ENCODE measurements at regions not wholly inside any gene's neighbourhood (a gene's known extent, or its start where the extent isn't known, plus 50 kb on each side); places are given as distances from the start of the nearest gene placed in this dataset.
"Not testable (repeated sequence)": the region's sequence is repeated elsewhere in the genome, so short reads cannot be mapped to it uniquely, and the experiment has no call there.

DNA sequence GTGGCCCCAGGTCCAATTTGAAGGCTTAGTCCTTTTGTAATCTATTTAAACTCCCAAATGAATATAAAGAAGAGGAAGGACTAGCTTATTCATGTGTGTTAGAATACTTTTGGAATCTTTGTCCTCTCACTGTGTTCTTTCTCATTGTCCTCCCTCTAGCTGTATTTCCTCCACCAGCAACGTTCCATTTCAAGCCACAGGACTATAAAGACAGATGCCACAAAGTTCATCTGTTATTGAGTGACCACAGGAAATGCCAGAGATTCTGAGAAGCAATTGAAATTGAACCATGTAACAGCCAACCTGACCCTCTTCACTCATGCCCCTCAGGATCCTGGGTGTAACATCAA lies 336.6 kb upstream of the API5 start:
- no peak for DNase-seq (ENCODE audit: low read depth)

DNA sequence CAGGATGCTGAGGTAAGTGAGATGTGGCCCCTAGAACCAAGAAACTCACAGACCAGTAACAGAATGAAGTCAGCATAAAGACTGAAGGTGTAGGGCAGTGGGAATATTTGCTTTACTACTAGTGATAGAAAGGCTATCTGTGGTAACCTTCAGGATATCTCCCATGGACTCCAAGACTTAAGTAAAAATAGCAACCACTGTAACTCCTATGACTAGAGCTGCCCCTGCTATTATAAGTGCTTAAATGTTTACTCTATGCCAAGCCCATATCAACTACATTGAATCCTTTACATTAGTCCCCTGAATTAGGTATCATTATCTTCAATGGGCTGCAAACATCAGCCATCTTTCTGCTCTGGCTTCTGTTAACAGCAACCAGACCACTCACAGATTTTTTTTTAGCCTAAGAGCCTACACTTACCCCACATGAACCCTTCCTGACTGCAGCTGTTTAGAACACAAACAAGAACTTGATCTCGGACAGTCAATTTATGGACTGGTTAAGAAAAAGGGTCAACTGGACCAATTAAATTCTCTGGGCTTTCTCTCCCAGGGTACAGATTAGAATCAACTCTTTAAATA lies 335.1 kb upstream of the API5 start:
- no peak for DNase-seq (ENCODE audit: low read depth)

DNA sequence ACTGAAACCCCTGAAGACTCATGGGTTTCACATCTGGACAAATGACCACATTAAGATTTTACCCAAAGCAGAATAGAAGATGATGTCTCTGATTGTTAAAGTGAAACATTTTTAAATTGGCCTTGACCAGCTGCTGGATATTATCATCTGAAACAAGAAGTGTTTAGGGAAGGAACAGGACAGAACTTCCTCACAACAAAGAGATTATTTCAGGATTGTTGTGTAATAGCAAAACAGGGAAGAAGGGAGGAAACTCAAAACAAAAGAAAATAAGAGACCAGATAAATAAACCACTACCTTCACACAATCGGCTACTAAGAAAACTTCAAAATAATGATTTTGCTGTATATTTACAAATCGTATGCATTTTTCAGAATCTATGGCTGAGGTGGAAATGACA lies 319.2 kb upstream of the API5 start:
- DNase-seq (ENCODE audit: low read depth): no peak

DNA sequence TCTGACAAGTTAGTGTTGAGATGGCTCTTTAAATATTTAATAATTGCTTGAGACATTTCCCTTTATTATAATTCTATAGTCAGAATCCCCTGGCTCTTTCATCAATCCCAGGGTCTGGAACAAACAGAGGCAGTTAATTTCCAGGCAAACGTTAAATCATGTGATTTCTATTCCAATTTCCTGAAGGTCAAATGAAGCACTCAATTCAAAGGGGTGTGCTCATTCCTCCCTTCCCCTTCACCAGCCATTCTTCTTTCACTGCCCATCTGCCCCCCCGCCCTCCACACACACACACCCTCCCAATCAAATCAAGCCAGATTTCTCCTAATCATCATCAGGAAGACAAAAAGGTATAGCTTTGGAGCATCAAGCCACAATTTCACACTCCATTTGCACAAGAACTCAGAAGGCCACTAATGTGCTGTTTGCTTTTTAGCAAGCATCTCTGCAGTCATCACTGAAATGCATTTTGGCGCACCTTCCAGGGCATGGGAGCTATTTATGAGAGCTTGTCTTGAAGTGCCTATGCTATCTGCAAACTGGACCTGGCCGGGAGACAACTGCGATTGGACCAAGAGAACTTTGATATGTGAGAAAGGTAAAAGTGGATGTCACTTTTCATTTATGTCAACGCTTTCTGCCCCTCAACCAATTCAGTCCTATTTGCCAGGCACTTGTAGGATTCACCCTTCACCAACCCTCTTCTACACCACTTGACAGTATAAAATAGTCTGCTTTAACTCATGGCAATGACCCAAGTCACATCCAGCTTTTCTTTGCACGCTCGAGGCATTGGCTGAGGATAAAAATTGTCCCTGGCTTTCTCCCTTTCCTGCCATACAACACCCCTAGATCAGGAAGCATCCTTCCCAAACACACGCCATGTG lies 315.1 kb upstream of the API5 start:
- no peak for DNase-seq (ENCODE audit: low read depth)

DNA sequence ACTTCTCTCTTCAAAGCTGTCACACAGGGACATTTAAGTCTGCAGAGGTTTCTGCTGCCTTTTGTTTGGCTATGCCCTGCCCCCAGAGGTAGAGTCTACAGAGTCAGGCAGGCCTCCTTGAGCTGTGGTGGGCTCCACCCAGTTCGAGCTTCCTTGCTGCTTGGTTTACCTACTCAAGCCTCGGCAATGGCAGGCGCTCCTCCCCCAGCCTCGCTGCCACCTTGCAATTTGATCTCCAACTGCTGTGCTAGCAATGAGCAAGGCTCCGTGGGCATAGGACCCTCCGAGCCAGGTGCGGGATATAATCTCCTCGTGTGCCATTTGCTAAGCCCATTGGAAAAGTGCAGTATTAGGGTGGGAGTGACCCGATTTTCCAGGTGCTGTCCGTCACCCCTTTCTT lies 306.9 kb upstream of the API5 start:
- DNase-seq (ENCODE audit: low read depth): not testable (repeated sequence)

DNA sequence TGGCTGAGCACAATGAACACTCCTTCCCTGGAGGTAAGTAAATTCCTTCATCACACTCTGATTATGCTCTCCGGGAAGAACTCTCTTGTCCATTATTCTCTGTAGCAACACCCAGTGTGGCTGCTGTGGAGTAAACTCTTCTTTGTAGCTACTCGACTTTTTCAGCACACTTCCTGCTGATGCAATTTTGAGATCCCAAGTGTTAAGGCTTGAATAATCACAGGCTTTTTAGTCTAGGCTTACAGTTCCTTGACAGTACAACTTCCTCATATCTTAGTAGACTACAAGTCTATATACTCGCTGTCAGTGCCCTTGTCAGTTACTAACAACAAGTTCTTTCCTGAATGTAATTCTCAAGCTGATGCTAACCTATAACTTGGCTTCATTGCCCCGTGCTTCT lies 301.8 kb upstream of the API5 start:
- DNase-seq (ENCODE audit: low read depth): no peak

DNA sequence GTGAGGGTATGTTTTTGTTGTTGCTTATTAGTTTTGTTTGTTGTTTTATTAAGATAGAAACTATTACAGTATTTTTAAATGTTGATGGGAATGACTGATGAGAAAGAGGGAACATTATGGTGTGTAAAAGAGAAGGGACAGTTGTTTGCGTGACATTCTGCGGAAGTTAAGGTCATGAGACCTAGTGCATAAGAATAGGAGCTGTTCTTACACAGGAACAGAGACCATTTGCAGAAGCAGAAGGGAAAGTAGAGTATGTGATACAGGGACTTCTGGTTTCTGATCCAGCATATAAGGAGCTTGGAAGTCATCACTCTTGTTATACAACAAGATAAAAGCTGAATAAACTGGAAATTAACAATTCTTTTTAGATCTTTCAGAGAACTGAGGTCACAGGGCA lies 299.2 kb upstream of the API5 start:
- DNase-seq (ENCODE audit: low read depth): no peak

DNA sequence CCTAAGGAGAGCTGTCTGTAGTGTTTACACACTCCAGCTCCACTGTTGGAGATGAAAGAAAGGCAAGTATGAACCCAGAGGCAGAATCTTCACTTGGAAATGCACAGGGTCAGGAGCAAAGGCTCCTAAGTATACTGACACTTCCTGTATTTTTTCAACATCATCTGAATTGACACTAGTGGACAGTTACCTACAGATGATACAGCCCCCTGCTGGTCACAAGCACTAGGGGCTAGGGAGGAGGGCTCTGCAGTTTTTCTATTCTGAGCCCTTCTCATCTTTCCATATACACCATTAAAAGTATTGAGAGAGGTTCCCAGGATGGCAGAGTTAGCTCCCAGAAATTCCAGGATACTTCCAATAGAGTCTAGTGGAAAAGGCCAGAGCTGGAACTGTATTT lies 290.3 kb upstream of the API5 start:
- no peak for DNase-seq (ENCODE audit: low read depth)

DNA sequence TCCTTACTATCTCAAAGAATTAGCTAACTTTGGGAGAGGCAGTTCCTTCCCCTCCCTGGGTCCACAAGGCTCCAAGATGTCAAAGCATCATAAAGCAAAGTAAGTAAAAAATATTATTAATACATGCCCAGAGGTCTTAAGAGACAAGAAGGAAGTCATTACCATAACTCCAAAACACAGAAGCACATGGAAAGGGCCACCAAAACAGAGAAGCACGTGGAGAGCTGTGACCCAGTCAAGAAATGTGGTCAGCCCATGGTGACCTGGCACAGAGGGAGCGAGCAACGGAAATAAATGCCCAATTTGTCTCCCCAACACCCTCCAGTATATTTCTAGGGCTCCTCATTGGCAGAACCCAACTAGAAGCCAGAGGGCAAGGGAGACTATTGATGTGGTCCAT lies 277.5 kb upstream of the API5 start:
- DNase-seq (ENCODE audit: low read depth): no peak

DNA sequence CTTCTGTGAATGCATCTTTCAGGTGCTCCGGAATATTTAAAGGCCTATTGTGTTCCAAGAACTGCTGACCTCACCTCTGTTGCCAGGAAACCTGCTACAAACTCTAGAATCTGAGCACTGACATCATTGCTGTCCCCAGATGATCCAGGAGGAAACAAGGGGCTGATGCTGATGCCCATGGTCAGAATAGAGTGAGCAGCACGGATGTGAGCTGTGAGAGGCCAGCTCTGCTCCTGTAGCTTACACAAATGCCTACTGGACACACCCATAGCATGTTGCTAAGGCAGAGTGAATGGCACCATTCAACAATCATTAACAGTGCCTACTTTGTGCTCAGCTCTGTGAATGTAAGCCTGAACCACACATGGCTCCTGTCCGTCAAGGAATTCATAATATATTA lies 276.7 kb upstream of the API5 start:
- peak; percentile 1 for DNase-seq (ENCODE audit: low read depth)

DNA sequence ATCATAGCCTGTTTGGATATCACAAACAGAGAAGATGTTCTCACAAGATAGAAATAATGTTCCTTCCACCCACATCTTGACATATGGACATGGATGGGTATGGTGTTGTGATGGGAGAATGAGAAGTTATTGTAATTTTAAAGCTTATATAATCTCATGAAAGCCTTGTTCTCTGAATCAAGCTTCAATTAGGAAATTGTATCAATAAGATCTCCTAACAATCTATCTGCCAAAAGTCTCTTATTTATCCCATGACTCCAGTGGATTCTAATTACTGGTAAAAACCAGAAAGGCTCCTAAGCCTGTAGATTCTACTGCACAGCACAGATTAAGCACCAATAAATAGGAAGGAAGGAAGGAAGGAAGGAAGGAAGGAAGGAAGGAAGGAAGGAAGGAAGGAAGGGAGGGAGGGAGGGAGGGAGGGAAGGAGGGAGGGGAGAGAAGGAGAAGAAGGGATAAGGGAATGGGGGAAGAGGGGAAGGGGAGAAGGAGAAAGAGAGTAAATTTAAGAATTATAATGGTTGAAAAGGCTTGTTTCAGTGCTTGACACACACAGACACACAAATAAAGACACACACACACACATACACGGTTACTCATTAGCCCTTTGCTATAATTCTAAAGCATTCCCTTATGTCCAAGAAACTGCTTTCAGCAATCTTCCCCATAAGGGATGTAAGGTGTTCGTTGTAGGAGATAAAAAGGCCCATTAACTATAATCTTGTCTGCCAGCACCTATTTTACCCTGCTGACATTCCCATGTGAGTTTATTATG lies 258.0 kb upstream of the API5 start:
- DNase-seq (ENCODE audit: low read depth): no peak

DNA sequence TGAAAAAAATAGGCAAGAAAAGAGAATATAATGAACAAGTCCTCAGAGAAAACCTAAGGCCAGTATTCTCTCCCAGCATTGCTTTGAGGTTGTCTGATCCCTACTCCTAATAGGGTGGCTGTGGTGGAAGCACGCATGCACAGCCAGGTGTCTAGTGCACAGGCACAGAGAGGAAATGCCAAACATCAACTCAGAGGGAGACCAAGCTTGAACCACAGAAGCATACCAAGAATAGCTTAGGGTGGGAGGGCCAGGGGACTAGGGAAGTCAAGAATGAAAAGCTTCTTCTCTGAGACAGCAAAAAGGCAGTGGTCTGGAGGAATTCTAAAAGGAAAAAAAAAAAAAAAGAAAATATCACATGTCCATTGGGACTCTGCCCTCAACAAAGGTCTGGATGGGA lies 244.1 kb upstream of the API5 start:
- DNase-seq (ENCODE audit: low read depth): peak; percentile 55

DNA sequence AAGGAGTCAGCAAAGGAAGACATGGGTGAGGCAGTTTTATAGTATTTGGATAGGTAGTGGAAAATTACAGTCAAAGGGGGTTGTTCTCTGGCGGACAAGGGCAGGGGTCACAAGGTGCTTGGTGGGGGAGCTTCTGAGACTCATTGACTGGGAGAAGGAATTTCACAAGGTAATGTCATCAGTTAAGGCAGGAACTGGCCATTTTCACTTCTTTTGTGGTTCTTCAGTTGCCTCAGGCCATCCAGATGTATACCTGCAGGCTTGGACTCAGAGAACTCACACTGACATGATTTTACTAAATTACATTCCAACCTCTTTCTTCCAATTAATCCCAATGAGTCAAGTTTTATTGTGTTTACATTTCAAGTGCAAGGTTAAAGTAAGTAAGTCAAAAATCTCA lies 240.5 kb upstream of the API5 start:
- peak; percentile 64 for DNase-seq (ENCODE audit: low read depth)

DNA sequence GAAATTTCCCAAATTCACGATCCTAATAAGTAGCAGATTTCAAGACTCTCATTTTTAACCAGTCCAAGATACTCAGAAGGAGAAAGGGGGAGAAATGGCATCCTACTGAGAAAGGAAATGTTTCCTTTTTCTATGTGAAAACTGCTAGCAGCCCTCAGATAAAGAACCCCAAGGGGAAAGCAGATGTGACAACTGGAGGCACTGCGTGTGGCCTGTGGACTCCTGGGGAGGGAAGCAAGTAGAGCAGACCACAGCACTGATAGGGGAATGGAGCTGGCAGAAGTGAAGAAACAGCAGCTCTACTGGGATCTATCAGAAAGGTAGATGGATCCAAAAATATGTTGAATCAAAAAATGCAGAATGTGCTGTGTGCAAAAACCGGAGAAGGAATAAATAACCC lies 239.7 kb upstream of the API5 start:
- DNase-seq (ENCODE audit: low read depth): no peak

DNA sequence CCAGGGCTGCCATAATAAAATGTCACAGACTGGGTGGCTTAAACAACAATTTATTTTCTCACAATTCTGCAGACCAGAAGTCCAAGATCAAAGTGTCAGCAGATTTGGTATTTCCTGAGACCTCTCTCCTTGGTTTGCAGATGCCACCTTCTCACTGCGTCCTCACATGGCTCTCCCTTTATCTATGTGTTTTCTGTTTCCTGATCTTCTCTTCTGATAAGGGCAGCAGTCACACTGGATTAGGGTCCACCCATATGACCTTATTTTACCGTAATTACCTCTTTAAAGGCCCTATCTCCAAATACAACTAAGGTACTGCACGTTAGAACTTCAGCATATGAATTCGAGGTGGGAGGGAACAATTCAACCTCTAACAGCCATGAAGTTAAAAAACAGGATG lies 238.9 kb upstream of the API5 start:
- DNase-seq (ENCODE audit: low read depth): no peak

DNA sequence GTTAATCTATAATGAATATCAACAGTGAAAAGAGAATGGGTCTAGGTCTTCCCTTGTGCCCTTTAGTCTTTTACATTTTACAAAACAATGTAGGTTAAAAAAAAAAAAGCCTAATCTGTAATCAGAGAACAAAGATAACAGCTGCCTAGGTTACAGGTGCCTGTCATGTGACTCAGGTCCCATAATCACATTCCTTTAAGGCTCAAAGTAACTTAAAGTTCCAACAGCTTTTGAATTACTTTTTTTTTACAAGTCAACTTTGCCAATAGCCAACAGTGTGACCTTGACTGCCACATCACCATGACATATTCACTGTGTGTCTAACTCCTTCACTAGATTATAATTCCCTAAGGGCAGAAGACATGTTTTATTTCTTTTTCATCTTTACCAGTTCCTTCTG lies 237.0 kb upstream of the API5 start:
- no peak for DNase-seq (ENCODE audit: low read depth)

DNA sequence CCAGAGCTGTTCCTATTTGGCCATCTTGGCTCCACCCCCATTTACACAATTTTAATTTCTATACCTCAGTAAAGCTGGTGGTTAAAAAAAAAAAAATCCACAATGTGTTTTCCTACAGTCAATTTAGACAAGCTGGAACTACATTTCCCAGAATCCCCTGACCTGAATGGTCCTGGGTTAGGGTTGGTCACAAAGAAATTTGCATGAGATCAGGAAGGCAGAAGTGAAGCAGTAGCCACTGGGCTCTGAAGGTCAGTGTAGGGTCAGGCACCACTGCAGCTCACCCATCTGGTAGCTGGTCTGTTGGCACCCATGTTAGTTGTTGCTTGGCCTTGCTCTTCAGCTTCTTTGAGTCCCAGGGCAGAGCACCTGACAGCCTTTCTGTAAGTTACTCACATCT lies 210.7 kb upstream of the API5 start:
- DNase-seq (ENCODE audit: low read depth): no peak

DNA sequence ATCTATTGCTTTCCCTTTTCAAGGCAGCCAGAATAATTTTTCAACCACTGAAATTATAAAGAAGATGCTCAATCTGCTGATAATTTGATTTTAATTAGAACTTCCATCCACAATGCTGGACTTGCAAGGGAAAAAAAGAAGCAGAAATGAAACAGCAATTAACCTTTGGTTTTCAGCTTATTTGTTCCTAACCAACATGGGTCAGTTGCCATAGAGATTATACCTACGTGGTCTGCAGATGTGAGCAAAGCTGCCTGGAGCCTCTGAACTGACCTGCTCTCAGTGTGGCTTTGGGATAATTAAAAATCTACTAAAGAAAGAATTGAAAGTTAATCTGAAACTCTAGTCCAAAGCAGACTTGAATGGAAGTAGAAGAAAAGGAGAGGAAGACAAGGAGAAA lies 195.7 kb upstream of the API5 start:
- DNase-seq (ENCODE audit: low read depth): no peak

DNA sequence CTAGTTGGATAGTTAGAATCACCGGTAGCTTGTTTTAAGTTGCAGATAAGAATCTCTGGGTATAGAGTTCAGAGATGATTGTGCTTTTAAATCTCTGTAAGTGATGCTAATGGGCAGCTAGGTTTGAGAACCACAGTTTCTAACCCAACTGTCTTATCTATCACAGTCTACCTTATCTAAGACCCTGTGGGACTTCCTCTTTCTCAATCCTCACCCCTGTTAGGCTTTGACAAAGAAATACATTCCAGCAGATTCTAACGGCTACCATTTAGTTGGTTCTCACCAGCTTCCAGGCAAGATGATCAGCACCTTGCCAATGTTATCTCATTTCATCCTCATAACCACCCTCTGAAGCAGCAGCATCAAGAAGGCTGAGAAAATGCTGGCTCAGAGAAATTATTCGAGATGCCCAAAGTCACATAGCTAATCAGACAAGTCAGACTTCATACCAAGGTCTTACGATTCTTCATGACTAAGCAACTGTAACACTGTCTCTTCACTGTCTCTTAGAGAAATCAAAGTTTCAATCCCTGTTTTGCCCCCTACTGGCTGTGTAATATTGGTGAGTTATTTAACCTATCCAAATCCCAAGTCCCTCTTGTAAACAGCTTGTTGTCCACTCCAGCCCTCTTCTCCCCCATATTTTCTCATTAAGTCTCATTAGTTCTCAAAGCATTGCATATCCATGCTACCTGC lies 192.4 kb upstream of the API5 start:
- no peak for DNase-seq (ENCODE audit: low read depth)

DNA sequence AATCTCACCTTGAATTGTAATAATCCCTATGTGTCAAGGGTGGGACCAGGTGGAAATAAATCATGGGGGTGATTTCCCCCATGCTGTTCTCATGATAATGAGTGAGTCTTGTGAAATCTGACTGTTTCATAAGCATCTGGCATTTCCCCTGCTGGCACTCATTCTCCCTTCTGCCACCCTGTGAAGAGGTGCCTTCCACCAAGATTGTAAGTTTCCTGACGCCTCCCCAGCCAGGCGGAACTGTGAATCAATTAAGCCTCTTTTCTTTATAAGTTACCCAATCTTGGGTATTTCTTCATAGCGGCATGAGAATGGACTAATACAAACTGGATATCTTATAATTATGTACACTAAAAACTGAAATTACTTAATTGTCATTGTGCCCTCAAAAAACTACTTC lies 189.2 kb upstream of the API5 start:
- DNase-seq (ENCODE audit: low read depth): no peak

DNA sequence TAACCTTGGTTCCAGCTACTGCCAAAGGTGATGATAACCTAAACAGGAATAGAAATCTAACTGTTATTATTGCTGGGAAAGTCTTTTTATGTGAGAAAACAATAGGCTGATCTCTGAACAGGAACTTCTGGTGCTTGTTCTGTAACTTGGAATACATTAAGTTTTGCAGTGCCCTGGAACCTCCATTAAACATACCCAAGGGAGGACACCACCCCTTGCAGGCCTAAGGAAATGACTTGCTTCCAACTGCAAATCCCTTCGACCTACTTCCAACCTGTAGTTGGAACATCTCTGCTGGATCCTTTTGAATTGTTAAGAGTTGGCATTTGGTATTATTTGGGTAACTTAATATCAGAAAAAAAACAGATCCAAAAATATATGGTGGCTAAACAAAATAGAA lies 188.4 kb upstream of the API5 start:
- no peak for DNase-seq (ENCODE audit: low read depth)

DNA sequence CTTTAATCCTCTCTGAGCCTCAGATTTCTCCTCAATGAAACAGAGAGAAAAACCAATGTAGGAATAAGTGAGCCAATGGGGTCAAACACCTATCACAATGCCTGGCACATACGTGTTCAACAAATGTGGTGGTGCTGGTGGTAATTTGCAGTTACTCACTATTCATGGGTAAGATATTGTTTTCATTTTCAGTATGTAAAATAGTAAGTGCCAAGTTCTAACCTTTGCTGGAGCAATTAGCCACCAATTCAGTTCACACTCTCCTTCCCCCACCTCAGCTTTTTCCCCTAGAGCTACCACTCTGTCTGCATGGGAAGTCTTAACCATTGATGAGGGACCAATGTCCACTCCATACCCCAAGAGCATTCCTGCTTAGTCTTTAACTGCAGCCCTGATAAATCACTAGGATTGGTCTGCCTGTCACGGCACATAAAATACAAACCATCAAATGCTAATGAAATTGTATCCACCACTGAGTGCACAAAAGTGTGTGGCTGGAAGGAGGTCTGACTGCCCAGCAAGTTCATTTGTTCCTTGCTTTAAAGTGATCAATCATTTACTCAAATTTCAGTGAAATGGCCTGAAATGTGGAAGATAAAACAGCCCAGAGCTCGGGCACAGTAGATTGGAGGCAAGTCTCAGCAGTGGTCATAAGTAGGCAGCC lies 187.4 kb upstream of the API5 start:
- DNase-seq (ENCODE audit: low read depth): no peak
